Endothelial cell of umbilical vein (primary cell): ENCODE measurements at regions not wholly inside any gene's neighbourhood (a gene's known extent, or its start where the extent isn't known, plus 50 kb on each side); places are given as distances from the start of the nearest gene placed in this dataset.

ENCODE experiments used
- BruUV-seq: library from RNA; stranded (reverse); fragments of 400-500 nt; replicated peaks from 2 replicates; lab custom pipeline; 2021; lab: Mats Ljungman, UMichigan
- CTCF ChIA-PET: fragments of 300-600, 350-600 bp; sonication (Branson Sonifier 250); formaldehyde crosslinking; loops from one replicate; lab custom pipeline; 2021; ENCODE audit warnings: antibody characterized with exemption, inconsistent platforms; lab: Charles Lee
- POLR2A ChIA-PET: fragments of 300-600, 350-600 bp; sonication (Branson Sonifier 250); formaldehyde crosslinking; loops from one replicate; lab custom pipeline; 2021; ENCODE audit warnings: antibody characterized with exemption, inconsistent platforms; lab: Charles Lee
- DNase-seq: peaks from one replicate; pipeline ENCODE4 v3.0.0-alpha.2; 2011; ENCODE audit warnings: low read depth, low spot score
- FAIRE-seq: peaks from 2 replicates; lab custom pipeline; 2011; peaks lifted over from hg19 to GRCh38; lab: Jason Lieb, UNC
- H2AFZ ChIP-seq: 2 replicates; pipeline ENCODE4 v1.6.0; 2012; ENCODE audit warnings: low read depth, low read length, control low read depth, inconsistent platforms
- H3K27ac ChIP-seq: 2 replicates; pipeline ENCODE4 v1.5.1; 2011; ENCODE audit warnings: low read depth, mild to moderate bottlenecking, control low read depth, low read length, moderate library complexity; ENCODE audit not compliant: insufficient read depth
- H3K27me3 ChIP-seq, 2 experiments: 2 replicates each; pipeline versions ENCODE4 v1.6.0 to v1.6.1; 2011; ENCODE audit warnings: low read length in 2 of 2, mixed read lengths in 1 of 2; ENCODE audit not compliant: control insufficient read depth in 2 of 2, insufficient read depth in 2 of 2
- H3K36me3 ChIP-seq, 2 experiments: 2 replicates in 1 of 2; 3 replicates in 1 of 2; pipeline ENCODE4 v1.5.1; 2011; ENCODE audit warnings: low read length in 2 of 2, mild to moderate bottlenecking in 1 of 2, moderate library complexity in 1 of 2; ENCODE audit not compliant: control insufficient read depth in 2 of 2, insufficient read depth in 2 of 2; ENCODE audit errors: extremely low read depth in 1 of 2
- H3K4me1 ChIP-seq: 3 replicates; pipeline ENCODE4 v1.5.1; 2011; ENCODE audit warnings: mild to moderate bottlenecking, low read length; ENCODE audit not compliant: control insufficient read depth, insufficient read depth; ENCODE audit errors: extremely low read depth
- H3K4me2 ChIP-seq: 2 replicates; pipeline ENCODE4 v1.6.1; 2011; ENCODE audit warnings: low read length, control low read depth, mixed read lengths; ENCODE audit not compliant: insufficient read depth
- H3K4me3 ChIP-seq, 3 experiments: fragments of 200-600 bp in 1 of 3; sonication (generic), shearing (Covaris generic) in 1 of 3; replicated peaks in 1 of 3; 2 replicates each; pipeline ENCODE4 v1.5.1; 2011 to 2016; ENCODE audit warnings: control low read depth in 3 of 3, low read length in 3 of 3, mild to moderate bottlenecking in 2 of 3, inconsistent platforms in 1 of 3, low read depth in 1 of 3, moderate library complexity in 1 of 3; ENCODE audit not compliant: insufficient read depth in 1 of 3
- H3K79me2 ChIP-seq: 2 replicates; pipeline ENCODE4 v1.6.0; 2012; ENCODE audit warnings: low read length, inconsistent platforms; ENCODE audit not compliant: control insufficient read depth, insufficient read depth
- H3K9ac ChIP-seq: replicated peaks from 2 replicates; pipeline ENCODE3; 2011; ENCODE audit warnings: low read length, control low read depth; ENCODE audit not compliant: insufficient read depth; ENCODE audit errors: extremely low read depth
- H3K9me1 ChIP-seq: replicated peaks from 3 replicates; pipeline ENCODE4 v1.6.0; 2011; ENCODE audit warnings: mild to moderate bottlenecking, low read length; ENCODE audit not compliant: control insufficient read depth, insufficient read depth; ENCODE audit errors: extremely low read depth
- H3K9me3 ChIP-seq: replicated peaks from 2 replicates; pipeline ENCODE4 v1.5.1; 2012; ENCODE audit warnings: low read length, inconsistent platforms; ENCODE audit not compliant: control insufficient read depth, insufficient read depth
- H4K20me1 ChIP-seq: replicated peaks from 2 replicates; pipeline ENCODE3; 2011; ENCODE audit warnings: mild to moderate bottlenecking, low read length; ENCODE audit not compliant: control insufficient read depth, insufficient read depth; ENCODE audit errors: extremely low read depth
- EZH2 ChIP-seq: IDR thresholded peaks from 2 replicates; pipeline ENCODE4 v1.6.1; 2012; ENCODE audit warnings: borderline replicate concordance, low read depth, mild to moderate bottlenecking, moderate library complexity, low read length, inconsistent platforms; ENCODE audit not compliant: severe bottlenecking
- FOS ChIP-seq: IDR thresholded peaks from 2 replicates; pipeline ENCODE4 v1.6.1; 2011; ENCODE audit warnings: mild to moderate bottlenecking, low read length, moderate library complexity, borderline replicate concordance; ENCODE audit not compliant: insufficient read depth
- GATA2 ChIP-seq: IDR thresholded peaks from 2 replicates; pipeline ENCODE4 v1.7.0; 2011; ENCODE audit warnings: low read depth, mild to moderate bottlenecking, moderate library complexity, mixed read lengths, low read length; ENCODE audit not compliant: insufficient read length, insufficient read depth
- JUN ChIP-seq: IDR thresholded peaks from 2 replicates; pipeline ENCODE4 v1.6.1; 2011; ENCODE audit warnings: borderline replicate concordance, low read depth; ENCODE audit not compliant: insufficient read length, insufficient read depth
- MAX ChIP-seq: IDR thresholded peaks from 2 replicates; pipeline ENCODE4 v1.6.1; 2011; ENCODE audit not compliant: insufficient read depth, insufficient read length
- MYC ChIP-seq: IDR thresholded peaks from one replicate; pipeline ENCODE4 v1.6.1; 2011; ENCODE audit warnings: mild to moderate bottlenecking, low read depth, low read length
- POLR2A ChIP-seq: IDR thresholded peaks from 2 replicates; pipeline ENCODE4 v1.6.1; 2012; ENCODE audit warnings: low read depth, mild to moderate bottlenecking, control low read depth, low read length
- POLR2AphosphoS5 ChIP-seq: IDR thresholded peaks from 2 replicates; pipeline ENCODE4 v1.6.1; 2012; ENCODE audit warnings: low read depth, mild to moderate bottlenecking, control low read depth, low read length, moderate library complexity; ENCODE audit not compliant: insufficient read depth
- dilution Hi-C: fragments of 300-500 bp; cut with MboI; formaldehyde crosslinking; loops from one replicate; pipeline ENCODE4 v1.15.0; 2019; ENCODE audit warnings: low sequenced_read_pairs; ENCODE audit not compliant: extremely low pct_ligation_motif_present
- intact Hi-C: fragments of 100-400 bp; cut with micrococcal nuclease; formaldehyde crosslinking; loops from one replicate; pipeline ENCODE4 v1.10.0; 2022
- TF ChIP-seq, protein P1 (sequence below), 2 donors: IDR thresholded peaks; 1 replicate in 1 of 2; 2 replicates in 1 of 2; pipeline ENCODE4 v1.5.1; 2011; ENCODE audit warnings: low read length in 2 of 2, mild to moderate bottlenecking in 2 of 2, moderate library complexity in 2 of 2, control low read depth in 1 of 2, inconsistent platforms in 1 of 2, low read depth in 1 of 2; ENCODE audit not compliant: insufficient read depth in 1 of 2; ENCODE audit errors: extremely low read depth in 1 of 2

GRCh38 chr6:40268614-40269013 is 318.6 kb downstream of the LRFN2 start:
- FAIRE-seq, result no peak
- Histone ChIP-seq H3K4me2 (no peak overlapping the region), H3K9me3 (no peaks in the 10 kb centered on the region), H3K27ac (no peak overlapping the region), H3K9ac (no peak overlapping the region), H3K9me1 (no peaks in the 10 kb centered on the region), H2AFZ (no peak overlapping the region), H4K20me1 (no peaks in the 10 kb centered on the region), H3K27me3 (no peaks in the 10 kb centered on the region), H3K4me1 (no peaks in the 10 kb centered on the region), H3K4me3 (no peak overlapping the region), H3K36me3 (no peaks in the 10 kb centered on the region), H3K79me2 (no peaks in the 10 kb centered on the region)
- ChIA-PET POLR2A (no interaction called here), CTCF (no interaction called here)
- dilution Hi-C loops (no loop called here), intact Hi-C loops (no loop called here)
- no peak for DNase-seq
- BruUV-seq, result no TSS peak
- no peak for TF ChIP-seq MAX
- TF ChIP-seq GATA2, result no peak
- TF ChIP-seq POLR2A, result no peak
- no peak for TF ChIP-seq JUN
- TF ChIP-seq, protein P1, sequence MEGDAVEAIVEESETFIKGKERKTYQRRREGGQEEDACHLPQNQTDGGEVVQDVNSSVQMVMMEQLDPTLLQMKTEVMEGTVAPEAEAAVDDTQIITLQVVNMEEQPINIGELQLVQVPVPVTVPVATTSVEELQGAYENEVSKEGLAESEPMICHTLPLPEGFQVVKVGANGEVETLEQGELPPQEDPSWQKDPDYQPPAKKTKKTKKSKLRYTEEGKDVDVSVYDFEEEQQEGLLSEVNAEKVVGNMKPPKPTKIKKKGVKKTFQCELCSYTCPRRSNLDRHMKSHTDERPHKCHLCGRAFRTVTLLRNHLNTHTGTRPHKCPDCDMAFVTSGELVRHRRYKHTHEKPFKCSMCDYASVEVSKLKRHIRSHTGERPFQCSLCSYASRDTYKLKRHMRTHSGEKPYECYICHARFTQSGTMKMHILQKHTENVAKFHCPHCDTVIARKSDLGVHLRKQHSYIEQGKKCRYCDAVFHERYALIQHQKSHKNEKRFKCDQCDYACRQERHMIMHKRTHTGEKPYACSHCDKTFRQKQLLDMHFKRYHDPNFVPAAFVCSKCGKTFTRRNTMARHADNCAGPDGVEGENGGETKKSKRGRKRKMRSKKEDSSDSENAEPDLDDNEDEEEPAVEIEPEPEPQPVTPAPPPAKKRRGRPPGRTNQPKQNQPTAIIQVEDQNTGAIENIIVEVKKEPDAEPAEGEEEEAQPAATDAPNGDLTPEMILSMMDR (IDR thresholded peaks at IDR 0.05; ENCODE audit: extremely low read depth in 1 of 2, insufficient read depth in 1 of 2, low read depth in 1 of 2, low read length in 2 of 2), result no peak
- no peak for TF ChIP-seq EZH2
- no peak for TF ChIP-seq MYC
- TF ChIP-seq POLR2AphosphoS5, result no peak
- no peak for TF ChIP-seq FOS
